ENCODE measurements at regions not wholly inside any gene's neighbourhood (a gene's known extent, or its start where the extent isn't known, plus 50 kb on each side); places are given as distances from the start of the nearest gene placed in this dataset.
A peak's percentile ranks its signal among the peaks of the same experiment; 100 is the strongest.
"Not testable (repeated sequence)": the region's sequence is repeated elsewhere in the genome, so short reads cannot be mapped to it uniquely, and the experiment has no call there.

DNA sequence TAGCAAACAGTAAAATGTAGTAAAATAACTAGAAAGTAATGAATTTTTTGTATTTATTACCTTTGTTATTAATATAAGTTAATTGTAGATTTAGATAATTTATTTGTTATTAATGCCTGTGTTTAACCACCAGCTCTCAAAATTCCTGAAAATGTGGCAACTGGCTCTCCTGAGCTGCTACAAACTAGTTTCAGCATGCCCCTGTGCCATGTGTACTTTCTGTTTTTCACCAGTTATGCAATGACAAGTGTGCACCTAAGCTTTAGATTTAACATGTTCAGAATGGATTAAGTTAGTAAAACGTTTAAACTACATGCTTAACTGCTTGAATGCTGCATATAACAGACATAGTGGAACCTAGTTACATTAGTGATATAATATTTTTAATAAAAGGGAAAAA, 88.1 kb downstream of the POSTN start:
- DNase-seq, result no peak

GRCh38 chr13:37505531-37505930, 93.0 kb downstream of the POSTN start:
- DNase-seq, result no peak

GRCh38 chr13:37504251-37504650, 94.3 kb downstream of the POSTN start:
- DNase-seq, result no peak

DNA sequence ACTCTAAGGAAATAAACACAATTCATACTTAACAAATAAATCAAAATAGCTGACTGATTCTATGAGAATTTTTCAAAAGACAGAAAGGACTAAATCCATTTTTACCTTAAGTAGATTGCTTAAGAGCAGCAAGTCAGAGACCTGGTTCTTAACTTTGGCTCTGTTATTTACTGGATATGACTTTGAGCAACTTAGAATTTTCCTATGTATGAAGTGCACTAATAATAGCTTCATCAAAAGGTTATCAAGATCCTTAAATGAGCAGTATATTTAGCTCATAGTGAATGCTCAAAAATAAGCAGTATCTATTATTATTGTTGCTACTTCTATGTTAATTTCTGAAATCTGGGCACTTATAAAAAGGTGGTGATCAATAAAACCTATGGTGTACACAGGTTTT, 95.3 kb downstream of the POSTN start:
- DNase-seq, result no peak

DNA sequence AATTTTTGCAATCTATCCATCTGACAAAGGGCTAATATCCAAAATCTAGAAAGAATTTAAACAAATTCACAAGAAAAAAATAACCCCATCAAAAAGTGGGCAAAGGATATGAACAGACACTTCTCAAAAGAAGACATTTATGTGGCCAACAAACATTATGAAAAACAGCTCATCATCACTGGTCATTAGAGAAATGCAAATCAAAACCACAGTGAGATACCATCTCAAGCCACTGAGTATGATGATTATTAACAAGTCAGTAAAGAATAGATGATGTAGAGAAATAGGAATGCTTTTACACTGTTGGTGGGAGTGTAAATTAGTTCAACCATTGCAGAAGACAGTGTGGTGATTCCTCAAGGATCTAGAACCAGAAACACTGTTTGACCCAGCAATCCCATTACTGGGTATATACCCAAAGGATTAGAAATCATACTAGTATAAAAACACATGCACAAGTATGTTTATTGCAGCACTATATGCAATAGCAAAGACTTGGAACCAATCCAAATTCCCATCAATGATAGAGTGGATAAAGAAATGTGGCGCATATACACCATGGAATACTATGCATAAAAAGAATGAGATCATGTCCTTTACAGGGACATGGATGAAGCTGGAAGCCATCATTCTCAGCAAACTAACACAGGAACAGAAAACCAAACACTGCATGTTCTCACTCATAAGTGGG, 96.1 kb downstream of the POSTN start:
- not testable (repeated sequence) for DNase-seq

- no peak for DNase-seq
These were observed 97.4 kb downstream of the POSTN start for GRCh38 chr13:37501187-37501586.

GRCh38 chr13:37495046-37495445, 103.5 kb downstream of the POSTN start:
- peak; percentile 45 for DNase-seq

DNA sequence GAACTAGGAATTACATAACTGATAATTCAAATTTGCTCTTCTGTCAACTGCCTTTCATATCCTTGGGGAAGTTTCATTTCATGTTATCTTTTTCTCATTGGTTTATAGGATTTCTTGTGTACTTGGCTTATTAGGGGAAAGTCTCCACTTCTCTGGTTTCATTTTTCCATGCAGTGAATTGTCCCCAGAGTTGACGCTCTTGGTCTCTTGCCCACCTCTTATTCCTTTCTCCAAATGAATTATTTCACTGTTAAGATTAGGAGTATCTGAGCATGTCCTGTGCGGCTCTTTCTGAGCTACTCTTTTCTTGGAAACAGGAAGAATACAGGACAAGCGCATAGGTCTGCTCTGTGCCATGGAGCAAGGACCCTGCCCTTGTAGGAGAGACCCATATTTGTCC, 104.8 kb downstream of the POSTN start:
- DNase-seq, result no peak

DNA sequence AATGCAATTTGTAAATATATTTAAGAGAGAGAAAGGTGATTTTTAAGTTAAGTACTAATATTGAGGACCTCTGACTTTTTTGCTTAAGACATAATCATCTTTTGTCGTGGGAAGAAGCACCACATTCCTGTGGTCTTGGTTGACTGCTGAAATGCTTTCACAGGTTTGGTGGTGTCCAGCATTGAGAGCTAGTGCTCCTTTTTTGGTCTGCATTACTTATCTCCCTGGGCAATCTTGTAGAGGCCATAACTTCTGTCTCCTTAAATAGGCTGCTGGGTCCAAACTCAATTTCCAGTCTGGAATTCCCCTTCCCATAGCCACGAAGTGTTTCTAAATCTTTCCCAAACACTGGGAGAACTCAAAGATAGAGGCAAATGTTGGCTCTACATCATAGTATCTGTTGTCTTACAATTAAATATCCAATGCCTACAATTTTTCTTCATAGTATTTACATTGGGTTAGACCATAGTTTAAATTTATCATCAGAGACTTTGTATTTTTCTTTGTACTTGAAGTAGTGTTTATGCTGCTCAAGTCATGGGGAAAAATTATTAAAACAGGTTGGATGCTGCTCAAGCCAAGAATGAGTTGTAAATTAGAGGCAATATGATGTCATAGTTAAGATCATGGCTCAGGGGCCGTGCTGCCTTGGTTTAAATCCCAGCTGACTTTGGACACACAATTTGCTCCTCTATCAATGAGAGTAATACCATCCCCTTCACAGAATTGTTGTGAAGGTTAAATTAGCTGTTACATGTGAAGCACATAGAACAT, 105.6 kb downstream of the POSTN start:
- no peak for DNase-seq

DNA sequence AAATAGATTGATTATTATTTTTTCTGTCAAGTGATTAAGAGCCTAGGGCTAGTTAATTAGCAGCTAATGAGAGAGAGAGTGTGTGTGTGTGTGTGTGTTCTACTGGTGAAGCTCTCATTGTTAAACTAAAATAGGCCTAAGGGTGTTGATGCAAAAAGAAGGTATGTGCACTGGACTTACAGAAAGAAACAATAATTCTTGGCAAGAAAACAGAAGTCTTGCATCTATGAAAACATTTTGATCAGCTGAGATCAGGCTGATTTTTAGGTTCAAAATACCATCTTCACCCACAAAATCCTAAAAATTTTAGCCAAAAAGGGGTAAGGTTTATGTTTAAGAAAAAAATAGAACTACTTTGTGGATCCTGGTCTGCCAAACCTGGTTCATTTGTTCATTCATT, 106.5 kb downstream of the POSTN start:
- no peak for DNase-seq

DNA sequence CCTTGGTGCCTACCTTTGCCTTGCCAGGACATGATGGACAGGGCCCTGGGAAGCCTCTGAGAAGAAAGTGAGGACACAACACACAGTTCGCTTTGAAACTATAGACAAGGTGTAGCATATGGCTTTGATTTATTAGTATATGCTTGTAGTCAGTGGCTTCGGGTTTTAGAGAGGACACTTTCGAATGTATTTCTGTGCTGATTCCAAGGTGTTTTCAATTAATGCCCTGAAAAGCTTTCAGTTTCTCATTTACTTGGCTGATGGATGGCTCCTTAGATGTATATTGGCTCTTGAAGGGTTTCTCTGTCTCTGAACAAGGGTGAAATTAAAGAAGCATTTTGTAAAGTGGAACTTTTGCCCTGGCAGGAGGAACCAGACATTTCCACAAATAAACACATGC, 106.9 kb downstream of the POSTN start:
- DNase-seq, result no peak

- DNase-seq, result no peak
These were observed 108.3 kb downstream of the POSTN start for GRCh38 chr13:37490176-37490779.

DNA sequence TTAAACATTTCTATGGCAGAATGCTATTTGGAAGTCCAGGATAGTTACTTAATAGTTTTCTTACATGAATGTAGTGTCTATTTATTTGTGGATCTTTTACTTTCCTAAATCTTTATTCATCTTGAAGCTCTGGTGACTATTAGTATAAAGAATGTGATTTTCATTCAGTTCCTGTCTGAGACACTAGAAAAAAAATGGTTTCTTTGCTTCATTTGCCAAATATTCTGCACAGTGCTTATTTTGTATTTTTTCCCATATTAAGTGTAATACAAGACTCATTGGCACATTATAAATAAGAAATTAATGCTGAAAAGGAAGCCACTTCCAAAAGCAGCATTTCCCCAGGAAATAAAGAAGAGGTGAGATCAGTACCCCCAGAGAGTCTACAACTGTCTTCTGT, 109.8 kb downstream of the POSTN start:
- no peak for DNase-seq

GRCh38 chr13:37486171-37486681, 112.3 kb downstream of the POSTN start:
- no peak for DNase-seq

GRCh38 chr13:37485756-37486155, 112.8 kb downstream of the POSTN start:
- DNase-seq, result no peak

DNA sequence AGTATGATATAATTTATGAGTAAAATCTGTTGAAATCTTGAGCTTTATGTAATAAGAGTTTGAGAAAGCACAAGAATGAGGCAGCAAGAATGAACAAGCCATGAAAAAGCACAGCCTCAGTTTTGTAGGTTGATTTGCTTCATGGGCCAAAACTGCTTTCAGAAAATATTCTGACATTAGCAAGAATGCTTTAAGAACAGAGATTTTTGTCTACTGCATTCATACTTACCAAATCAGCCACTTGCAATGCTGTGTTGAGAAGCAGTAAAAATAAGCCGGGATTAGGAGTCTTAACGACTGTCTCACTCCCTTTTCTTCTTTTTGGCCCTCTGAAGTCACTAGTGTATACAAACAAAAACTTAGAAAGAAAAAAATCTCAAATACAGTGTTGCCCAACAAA, 114.5 kb downstream of the POSTN start:
- DNase-seq, result no peak

DNA sequence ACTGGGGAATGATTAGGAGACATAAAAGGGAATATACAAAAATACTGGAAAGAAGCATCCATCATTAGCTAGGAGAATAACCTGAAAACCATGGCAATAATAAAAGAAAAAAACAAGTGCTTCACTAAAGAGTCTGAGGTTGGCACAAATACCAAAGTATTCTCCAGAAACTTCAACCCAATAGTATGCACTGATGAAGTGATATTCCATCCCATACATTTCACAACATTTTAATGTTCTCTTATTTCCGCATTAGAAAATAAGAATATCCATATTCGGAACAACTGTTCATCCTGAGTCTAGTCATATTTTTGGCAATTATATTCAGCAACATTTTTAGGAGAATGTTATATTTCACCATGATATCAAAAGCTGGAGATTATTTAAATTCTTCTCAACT, 116.2 kb downstream of the POSTN start:
- no peak for DNase-seq

DNA sequence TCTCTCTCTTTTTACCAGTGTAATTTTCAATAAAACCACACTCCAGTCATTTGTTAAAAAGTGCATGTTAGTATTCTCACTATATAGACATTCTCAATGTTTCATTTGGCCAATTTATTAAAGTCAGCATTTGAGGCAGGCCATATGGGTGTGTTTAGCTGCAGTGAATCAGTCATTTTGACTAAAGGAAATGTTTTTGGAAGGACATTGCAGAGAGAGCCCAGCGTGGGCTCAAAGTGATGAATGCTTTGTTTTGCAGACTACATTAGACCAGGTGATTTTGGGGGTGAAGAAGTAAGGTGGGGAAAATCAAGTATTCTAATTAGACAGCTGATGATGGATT, 116.7 kb downstream of the POSTN start:
- DNase-seq, result no peak

DNA sequence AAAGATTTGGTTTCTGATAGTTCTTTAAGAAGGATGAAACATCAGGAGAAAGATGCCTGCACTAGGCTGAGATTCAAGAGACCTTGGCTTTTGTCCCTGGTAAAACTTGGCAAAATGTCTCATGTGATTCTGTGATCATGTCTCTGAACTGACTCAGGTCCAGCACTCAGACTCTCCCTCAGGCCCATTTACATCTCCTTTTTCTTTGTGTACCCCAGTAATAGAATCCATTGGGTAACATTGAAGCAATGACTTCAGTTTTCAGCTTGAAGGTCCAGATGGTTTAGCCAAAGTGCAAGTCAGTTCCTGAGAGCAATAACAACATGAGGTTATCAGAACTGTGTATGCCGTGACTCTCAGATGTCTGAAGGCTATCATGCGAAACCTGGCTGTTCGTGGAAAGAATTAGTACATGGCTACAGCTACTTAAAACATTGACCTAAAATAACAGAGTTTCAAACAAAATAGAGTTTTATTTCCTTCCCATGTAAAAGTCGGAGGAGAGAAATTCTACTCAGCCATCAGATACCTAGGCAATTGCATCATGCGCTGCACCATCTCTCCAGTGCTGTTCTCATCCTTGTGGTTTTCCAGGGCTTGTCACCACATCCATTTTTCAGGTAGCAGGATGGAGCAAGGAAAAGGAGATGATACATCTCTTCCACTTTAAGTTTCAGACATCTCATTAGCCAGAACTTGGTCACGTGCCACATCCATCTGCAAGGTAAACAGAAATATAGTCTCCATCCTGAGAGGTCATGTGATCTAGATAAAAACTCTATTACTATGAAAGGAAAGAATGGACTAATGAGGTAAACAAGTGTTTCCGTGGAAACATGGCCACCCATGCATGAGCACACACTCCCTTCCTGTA, 117.3 kb downstream of the POSTN start:
- DNase-seq, result peak; percentile 57

DNA sequence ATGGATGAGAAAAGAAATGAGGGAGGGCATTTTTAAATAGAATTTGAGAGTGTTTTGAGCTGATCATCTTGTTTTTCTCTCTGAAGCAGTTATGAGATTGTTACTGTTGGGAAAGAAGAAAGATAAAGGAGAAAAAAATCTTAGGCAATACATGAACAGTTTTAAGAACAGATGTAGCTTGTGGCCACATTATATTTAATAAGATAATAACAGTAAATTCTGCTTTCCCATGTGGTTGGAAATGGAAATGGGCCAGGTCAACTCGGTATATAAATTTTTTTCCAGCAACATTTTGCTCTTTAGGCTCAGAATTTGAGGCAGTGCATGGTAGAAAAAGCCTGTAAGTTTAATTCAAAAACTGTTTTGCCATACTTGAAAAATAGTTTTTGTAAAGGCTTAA, 118.7 kb downstream of the POSTN start:
- no peak for DNase-seq

- no peak for DNase-seq
These were observed 121.7 kb downstream of the POSTN start for GRCh38 chr13:37476874-37477273.

GRCh38 chr13:37475966-37476365, 122.6 kb downstream of the POSTN start:
- DNase-seq, result no peak

- no peak for DNase-seq
These were observed 123.4 kb downstream of the POSTN start for GRCh38 chr13:37475151-37475550.

Data from DMS53 (cell line).